ENCODE measurements at regions not wholly inside any gene's neighbourhood (a gene's known extent, or its start where the extent isn't known, plus 50 kb on each side); places are given as distances from the start of the nearest gene placed in this dataset.

DNA sequence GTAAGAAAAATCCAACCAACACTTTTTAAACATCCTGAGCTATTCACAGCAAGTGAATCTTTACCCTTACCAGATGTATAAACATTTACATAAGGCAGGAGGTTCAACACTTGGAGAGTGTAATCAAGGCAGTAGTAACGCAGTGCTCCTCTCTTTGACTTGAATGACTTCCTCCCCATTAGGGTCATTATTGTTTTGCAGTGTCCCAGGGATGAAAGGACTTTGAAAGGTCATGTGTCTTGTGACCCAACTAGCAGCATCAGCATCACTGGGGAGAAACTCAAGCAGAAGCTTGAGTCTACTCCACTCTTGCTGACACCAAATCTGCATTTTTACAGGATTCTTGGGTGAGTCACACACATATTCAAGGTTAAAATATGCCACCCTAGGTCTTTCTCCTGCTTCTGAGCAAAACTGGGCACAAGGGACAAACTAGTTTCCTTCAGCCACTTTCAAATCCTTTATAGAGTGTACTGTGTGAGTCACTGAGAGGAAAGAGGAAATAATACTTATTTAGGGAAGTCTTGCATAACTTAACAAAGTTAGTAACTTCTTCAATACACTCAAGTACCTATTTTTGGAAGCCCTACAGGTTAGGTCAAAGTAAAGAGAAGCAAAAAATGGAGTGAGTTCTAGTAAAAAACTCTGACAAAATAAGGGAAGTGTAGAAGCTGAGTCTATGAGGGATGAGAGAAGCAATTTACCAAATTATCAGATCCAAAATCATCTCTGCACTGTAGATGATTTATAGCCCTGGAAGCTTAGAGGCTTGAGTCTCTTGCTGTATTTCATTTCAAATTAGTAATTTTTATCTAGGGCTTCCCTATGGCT, 51.0 kb upstream of the EML4 start:
- Histone ChIP-seq H3K9me3 (ENCODE audit: control insufficient read depth, low read length) (peaks cover 4% of the 10 kb centered on the region), H3K27ac (ENCODE audit: low read depth, low read length) (no peak overlapping the region), H3K36me3 (ENCODE audit: control insufficient read depth, insufficient read depth, low read length) (no peaks in the 10 kb centered on the region), H3K9ac (ENCODE audit: extremely low read depth, low read length, poor library complexity, severe bottlenecking) (no peak overlapping the region), H3K27me3 (ENCODE audit: control insufficient read depth, insufficient read depth, low read length, poor library complexity, severe bottlenecking) (no peaks in the 10 kb centered on the region), H3K4me3 (ENCODE audit: low read length) (no peak overlapping the region), H3K4me1 (ENCODE audit: control insufficient read depth, insufficient read depth, low read length) (peaks cover 4% of the 10 kb centered on the region)
- H3K36me3 Mint-ChIP-seq (ENCODE audit: low read depth) = no peaks in the 10 kb centered on the region
- no peak overlapping the region for H3K4me3 Mint-ChIP-seq
- peak; percentile 58 for DNase-seq
- H3K27ac Mint-ChIP-seq = no peak overlapping the region
- WGBS, 2 experiments (ENCODE audit: insufficient coverage in 1 of 2, insufficient read length in 1 of 2) = 42 to 60% methylated on average over 1 of the region's 1 CpG
- H3K4me1 Mint-ChIP-seq = peaks cover 7% of the 10 kb centered on the region
- TF ChIP-seq, protein P1, sequence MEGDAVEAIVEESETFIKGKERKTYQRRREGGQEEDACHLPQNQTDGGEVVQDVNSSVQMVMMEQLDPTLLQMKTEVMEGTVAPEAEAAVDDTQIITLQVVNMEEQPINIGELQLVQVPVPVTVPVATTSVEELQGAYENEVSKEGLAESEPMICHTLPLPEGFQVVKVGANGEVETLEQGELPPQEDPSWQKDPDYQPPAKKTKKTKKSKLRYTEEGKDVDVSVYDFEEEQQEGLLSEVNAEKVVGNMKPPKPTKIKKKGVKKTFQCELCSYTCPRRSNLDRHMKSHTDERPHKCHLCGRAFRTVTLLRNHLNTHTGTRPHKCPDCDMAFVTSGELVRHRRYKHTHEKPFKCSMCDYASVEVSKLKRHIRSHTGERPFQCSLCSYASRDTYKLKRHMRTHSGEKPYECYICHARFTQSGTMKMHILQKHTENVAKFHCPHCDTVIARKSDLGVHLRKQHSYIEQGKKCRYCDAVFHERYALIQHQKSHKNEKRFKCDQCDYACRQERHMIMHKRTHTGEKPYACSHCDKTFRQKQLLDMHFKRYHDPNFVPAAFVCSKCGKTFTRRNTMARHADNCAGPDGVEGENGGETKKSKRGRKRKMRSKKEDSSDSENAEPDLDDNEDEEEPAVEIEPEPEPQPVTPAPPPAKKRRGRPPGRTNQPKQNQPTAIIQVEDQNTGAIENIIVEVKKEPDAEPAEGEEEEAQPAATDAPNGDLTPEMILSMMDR (conservative IDR thresholded peaks at IDR 0.05) = no peak
- no peaks in the 10 kb centered on the region for H3K9me3 Mint-ChIP-seq
- no peaks in the 10 kb centered on the region for H3K27me3 Mint-ChIP-seq (ENCODE audit: insufficient read depth)

DNA sequence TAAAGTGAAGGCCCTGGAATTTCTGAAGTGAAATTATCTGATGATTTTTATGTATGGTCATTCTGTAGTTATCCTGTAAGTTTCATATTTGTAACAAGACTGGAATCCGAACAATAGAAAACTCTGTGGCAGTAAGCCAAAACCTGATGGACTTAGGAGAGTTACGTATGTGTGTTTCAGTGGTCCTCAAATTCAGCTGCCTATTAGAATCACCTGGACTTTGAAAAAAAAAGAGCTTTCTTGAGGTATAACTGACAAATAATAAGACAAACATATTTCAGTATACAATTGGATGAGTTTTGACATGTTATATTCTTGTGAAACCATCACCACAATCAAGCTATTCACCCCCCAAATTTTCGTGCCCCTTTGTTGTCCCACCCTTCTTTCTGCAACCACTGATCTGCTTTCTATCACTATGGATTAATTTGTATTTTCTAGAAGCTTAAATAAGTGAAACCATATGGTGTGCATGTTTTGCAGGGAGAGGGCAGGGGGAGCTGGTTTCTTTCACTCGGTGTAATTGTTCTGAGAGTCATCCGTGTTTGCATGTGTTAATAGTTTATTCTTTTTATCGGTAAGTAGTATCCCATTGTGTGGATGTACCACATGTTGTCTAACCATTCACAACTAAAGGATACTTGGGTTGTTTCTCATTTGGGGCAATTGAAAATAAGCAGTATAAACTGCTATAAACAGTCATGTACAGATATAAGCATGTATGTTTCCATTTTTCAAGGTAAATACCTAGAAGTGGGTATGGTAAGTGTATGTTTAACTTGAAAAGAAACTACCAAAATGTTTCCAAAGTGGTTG, 50.2 kb upstream of the EML4 start:
- Histone ChIP-seq H3K27me3 (ENCODE audit: control insufficient read depth, insufficient read depth, low read length, poor library complexity, severe bottlenecking) (no peaks in the 10 kb centered on the region), H3K4me1 (ENCODE audit: control insufficient read depth, insufficient read depth, low read length) (peaks cover 8% of the 10 kb centered on the region), H3K9ac (ENCODE audit: extremely low read depth, low read length, poor library complexity, severe bottlenecking) (no peak overlapping the region), H3K36me3 (ENCODE audit: control insufficient read depth, insufficient read depth, low read length) (no peaks in the 10 kb centered on the region), H3K9me3 (ENCODE audit: control insufficient read depth, low read length) (peaks cover 4% of the 10 kb centered on the region), H3K27ac (ENCODE audit: low read depth, low read length) (no peak overlapping the region), H3K4me3 (ENCODE audit: low read length) (no peak overlapping the region)
- Mint-ChIP-seq H3K27ac (no peak overlapping the region), H3K9me3 (no peaks in the 10 kb centered on the region), H3K4me3 (no peak overlapping the region), H3K4me1 (peaks cover 10% of the 10 kb centered on the region), H3K36me3 (ENCODE audit: low read depth) (no peaks in the 10 kb centered on the region), H3K27me3 (ENCODE audit: insufficient read depth) (no peaks in the 10 kb centered on the region)
- WGBS, 2 experiments (ENCODE audit: insufficient coverage in 1 of 2, insufficient read length in 1 of 2) = 89 to 100% methylated on average over 1 to 6 of the region's 6 CpGs
- TF ChIP-seq, protein P1 (conservative IDR thresholded peaks at IDR 0.05) = no peak
- DNase-seq = no peak

All from endodermal cell (in vitro differentiated cells).